HG03103 (cell line): ENCODE measurements at regions not wholly inside any gene's neighbourhood (a gene's known extent, or its start where the extent isn't known, plus 50 kb on each side); places are given as distances from the start of the nearest gene placed in this dataset.
"Not testable (repeated sequence)": the region's sequence is repeated elsewhere in the genome, so short reads cannot be mapped to it uniquely, and the experiment has no call there.

Experiments used
- ATAC-seq: cut with Tn5 transposase; IDR thresholded peaks from one replicate; pipeline ENCODE4 v1.9.1; 2021; ENCODE audit warnings: low read depth; ENCODE audit not compliant: unreplicated experiment

- ATAC-seq = no peak
These were observed 135.3 kb downstream of the ZNF467 start for GRCh38 chr7:149637911-149638565.

DNA sequence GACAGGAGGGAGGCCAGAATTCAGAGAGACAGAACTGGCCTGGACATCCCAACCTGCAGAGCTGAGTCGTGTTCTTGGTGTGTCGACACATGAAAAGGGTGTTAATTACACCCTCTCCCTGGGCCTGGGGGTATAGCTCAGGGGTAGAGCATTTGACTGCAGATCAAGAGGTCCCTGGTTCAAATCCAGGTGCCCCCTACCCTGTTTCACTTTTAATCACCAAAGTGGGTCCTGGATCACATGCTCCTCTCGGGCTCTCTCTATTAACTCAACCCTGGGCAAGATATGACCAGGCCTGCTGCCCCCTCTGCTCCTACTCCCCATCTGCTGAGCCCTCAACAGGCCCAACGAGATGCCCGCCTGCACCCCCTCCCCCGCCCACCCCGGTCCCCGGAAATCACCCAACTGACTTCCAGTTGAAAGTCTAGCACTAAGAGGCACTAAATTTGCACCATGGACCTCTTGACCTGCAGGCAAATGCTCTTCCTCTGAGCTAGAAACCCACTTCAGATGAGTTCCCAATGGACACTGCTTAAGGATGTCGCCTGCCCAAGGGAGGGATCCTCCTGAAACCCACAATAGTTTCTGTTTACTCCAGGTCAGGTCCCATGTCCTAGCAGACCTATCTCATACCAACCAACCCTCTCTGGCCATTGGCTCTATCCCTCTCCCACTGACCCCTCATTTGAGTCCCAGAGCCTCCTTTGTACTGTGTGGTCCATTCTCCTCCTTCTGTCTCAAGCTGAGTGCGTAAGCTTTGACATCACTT lies 137.6 kb downstream of the ZNF467 start:
- peak; percentile 56 for ATAC-seq

GRCh38 chr7:149633976-149634945 lies 136.7 kb upstream of the ZNF746 start:
- ATAC-seq = no peak

DNA sequence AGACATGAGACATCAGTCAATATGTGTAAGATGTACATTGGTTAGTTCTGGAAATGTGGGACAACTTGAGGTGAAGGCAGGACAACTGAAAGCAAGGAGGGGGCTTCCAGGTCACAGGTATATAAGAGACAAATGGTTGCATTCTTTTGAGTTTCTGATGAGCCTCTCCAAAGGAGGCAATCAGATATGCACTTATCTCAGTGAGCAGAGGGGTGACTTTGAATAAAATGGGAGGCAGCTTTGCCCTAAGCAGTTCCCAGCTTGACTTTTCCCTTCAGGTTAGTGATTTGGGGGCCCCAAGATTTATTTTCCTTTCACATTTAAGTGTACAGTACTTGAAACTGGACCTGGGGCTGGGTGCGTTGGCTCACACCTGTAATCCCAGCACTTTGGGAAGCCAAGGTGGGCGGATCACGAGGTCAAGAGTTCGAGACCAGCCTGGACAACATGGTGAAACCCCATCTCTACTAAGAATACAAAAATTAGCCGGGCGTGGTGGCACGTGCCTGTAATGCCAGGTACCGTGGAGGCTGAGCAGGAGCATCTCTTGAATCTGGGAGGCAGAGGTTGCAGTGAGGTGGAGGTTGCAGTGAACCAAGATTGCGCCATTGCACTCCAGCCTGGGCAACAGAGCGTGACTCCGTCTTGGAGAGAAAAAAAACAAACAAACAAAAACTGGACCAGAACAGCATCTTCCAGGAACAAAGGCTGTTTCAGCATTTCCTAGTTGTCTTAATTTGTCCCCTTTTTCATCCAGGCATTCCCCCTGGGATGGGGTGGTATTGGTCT lies 130.9 kb upstream of the ZNF746 start:
- not testable (repeated sequence) for ATAC-seq

GRCh38 chr7:149627911-149628310 lies 130.3 kb upstream of the ZNF746 start:
- ATAC-seq = no peak

GRCh38 chr7:149626972-149627371 lies 129.4 kb upstream of the ZNF746 start:
- ATAC-seq = no peak

GRCh38 chr7:149625947-149626392 lies 128.4 kb upstream of the ZNF746 start:
- no peak for ATAC-seq

DNA sequence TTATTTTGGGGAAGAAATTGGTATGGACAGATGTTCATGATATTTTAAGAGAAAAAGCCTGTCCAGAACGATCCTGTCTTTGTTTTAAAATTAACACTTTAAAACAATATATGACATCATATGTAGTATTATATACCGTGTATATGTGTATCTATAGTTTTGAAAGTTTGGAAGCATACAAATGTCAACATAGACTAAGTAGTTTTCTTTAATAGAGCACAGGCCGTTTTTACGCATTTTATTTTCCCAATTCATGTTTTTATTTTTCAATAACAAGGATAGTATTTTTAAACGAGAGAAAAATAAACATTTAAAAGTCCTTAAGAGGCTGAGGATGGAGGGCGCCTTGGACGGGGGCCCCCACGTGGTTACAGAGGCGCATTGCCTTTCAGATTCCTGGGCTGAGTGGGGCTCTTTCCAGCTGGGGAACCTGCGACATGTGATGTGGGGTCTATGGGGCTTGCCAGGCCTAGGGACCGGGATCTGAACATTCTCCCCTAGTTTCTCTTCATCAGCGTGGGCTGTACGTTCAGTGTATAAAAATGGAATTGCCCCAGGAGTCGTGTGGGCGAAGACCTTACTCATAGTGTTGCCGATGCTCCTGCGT lies 127.8 kb upstream of the ZNF746 start:
- ATAC-seq = no peak

DNA sequence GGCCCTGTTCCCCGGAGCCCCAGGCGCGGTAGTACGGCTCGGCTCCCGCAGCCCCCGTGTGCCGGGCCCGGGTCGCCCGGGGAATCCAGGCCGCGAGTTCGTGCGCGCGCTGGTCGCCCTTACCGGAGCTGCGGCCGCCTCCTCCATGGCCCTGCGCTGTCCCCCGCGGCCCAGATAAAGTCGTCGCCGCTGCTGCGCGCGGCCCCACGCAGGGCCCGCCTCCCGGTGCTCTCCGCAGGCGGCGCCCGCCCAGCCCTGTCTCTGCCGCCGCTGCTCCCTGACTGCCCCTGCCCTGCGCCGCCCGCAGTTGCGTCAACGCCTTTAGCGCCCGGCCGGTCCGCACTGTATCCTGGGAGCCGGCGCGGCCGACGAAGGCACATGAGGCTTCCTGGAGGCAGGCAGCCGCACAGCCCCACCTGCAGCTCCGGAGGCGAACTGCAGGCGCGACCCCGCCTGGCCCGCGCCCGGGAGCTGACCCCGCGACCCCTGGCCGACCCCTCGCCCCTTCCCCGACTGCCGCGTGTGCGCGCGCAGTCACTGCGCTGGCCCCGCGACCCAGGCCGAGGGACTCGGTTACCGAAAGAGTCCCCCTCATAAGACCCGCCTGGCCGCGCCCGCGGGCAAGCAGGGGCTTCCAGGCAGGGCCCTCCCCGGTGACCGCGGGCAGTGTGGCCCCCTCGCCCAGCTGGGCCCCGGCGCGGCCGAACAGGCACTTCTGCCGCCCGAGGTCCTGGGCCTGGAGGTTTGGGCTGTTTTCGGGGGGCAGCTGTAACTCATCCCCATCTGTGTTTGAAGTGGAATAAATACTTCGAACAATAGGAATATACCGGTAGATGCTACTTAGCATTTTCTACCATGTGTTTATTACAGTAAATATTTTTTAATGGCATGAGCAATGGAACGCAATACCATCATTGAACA lies 127.1 kb upstream of the ZNF746 start:
- peak; percentile 82 for ATAC-seq

DNA sequence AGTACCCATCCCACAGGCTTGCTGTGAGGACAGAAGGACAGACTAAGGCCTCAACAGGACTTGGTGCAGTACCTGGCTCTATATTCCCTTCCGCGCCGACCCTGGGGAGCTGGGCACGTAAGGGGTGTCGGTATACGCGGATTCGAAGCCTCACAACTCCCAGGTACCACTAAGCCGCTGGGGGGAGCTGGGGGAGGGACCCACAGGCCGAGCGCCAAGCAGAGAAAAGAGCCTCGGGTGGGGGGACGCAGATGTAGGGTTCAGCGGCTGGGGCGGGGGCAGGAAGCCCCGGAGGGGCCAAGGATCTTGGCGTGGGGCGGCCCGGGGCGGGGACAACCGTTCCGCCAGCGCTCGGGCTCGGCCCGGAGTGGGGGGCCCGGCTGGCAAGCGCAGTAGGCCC lies 126.4 kb upstream of the ZNF746 start:
- peak; percentile 11 for ATAC-seq

DNA sequence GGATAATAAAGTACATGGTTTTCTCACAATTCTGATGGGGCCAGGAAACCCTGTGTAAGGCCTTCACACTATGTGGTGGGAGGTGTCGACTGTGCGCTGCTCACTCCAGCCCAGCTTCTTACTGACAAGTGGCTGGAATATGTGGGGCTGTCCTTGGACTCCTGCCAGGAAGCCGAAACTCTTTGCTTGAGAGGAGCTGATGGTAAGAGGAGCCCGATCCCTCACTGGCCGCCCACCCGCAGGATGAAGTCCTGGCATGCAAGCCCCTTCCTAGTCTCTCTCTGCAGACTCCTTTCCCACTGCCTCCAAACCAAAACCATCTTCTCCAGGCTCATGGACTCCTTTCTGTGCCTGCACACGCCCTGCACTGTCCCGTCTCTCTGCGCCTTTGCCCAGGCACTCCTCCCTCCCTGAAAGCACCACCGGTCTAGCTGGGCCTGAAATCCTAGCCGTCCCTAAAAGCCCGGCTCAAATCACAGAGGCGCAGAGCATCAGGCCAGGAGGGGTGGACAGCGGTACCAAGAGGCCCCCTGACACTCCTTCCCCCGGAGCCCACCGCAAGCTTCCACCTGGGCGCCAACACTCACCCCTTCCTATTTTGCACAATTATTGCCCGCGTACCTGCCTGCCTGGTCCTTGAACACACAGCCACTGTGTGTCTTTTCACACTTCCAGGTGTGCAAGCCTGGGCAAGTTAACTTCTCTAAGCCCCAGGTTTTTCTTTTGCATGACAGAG lies 125.8 kb upstream of the ZNF746 start:
- ATAC-seq = not testable (repeated sequence)

DNA sequence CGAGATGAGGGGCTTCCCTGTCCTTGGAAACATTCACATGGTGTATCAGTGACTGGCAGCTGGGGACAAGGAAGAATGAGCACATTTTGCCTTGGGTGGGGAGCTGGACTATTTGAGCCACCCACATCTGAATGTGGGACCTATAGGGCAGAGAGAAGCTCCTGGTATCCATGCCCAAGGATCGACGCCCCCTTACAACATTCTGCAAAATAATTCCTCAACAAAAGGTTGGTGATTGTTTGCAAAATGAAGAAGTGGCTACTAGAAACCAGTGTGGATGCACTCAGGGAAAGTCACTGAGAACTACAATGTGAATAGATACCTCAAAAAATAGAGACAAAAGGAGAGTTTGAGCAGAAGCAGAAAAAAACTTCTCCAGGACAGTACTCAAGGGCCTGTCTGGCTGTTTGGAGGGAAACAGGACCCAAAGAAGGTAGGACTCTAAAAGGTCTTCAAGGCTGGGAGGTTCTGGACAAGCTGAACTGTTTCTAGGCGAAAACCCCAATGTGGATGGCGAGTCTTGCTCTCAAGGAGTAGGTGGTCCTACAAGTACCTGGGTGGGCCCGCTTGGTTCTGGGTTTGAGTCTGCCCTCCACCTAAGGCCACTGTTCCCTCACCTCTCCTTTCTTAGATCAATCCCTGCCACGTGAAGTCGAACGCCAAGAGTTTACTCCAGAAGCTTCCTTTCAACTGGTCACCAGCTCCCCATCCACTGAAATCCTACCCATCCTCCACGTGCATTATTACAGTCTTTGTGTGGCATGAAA lies 125.0 kb upstream of the ZNF746 start:
- ATAC-seq = no peak

- no peak for ATAC-seq
These were observed 124.2 kb upstream of the ZNF746 start for GRCh38 chr7:149621776-149622175.

DNA sequence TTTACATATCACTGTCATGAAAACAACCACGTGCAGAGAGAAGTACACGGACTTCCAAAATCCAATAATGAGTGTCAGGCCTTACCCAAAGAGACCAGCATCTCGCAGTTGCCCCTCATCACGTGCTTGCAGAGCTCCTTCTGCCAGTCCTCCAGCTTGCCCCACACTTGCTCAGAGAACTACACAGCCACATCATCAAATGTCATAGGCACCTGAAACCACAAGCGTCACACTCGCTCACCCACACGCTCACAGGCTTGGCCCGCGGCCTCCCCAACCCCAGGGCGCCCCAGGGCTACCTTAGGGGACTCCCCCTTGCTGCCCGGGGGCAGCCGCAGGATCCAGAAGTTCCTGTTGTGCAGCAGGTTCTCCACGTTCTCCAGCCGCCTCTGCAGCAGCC lies 123.4 kb upstream of the ZNF746 start:
- peak; percentile 30 for ATAC-seq

- no peak for ATAC-seq
These were observed 119.3 kb upstream of the ZNF746 start for GRCh38 chr7:149616898-149617297.

DNA sequence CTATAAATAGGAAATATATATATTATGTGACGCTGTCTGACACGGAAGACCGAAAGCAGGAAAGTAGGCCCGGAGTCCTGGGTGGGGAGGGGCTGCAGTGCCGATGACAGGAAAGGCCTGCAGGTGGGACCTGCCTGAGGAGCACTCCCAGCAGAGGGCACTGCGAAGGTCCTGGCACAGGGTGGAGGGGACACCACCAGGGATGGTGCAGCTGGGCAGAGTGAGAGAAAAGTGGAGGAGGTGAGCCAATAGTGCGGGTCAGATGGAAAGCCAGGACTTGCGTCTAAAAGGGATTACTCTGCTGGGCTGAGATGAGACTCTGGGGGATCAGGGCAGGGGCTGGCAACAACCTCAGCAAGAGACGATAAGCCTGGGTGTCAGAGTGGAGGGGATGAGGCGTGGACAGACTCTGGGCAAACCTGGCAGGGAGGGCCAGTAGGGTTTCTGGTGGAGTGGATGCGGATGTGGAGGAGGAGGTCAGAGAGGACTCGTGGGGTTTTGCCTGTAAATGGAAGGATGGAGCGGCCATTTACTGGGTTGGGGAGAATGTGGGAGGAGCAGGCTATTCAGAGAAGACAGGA lies 118.2 kb upstream of the ZNF746 start:
- ATAC-seq = no peak

- ATAC-seq = no peak
These were observed 112.9 kb upstream of the ZNF746 start for GRCh38 chr7:149610441-149611011.
